ENCODE measurements at regions not wholly inside any gene's neighbourhood (a gene's known extent, or its start where the extent isn't known, plus 50 kb on each side); places are given as distances from the start of the nearest gene placed in this dataset.

GRCh38 chr6:9933677-9934076, 481.2 kb downstream of the TFAP2A start:
- FAIRE-seq (no peak), DNase-seq (ENCODE audit: insufficient read length, low spot score) (no peak)
- TF ChIP-seq CTCF (IDR thresholded peaks at IDR 0.05; ENCODE audit: insufficient read depth, missing control alignments): no peak

- DNase-seq (ENCODE audit: insufficient read length, low spot score) (no peak), FAIRE-seq (no peak)
- TF ChIP-seq CTCF (IDR thresholded peaks at IDR 0.05; ENCODE audit: insufficient read depth, missing control alignments): no peak
Observed at GRCh38 chr6:9927275-9927674, 487.6 kb downstream of the TFAP2A start.

- DNase-seq (ENCODE audit: insufficient read length, low spot score) (no peak), FAIRE-seq (no peak)
- TF ChIP-seq CTCF (IDR thresholded peaks at IDR 0.05; ENCODE audit: insufficient read depth, missing control alignments): no peak
Observed at GRCh38 chr6:9924971-9925370, 489.9 kb downstream of the TFAP2A start.

GRCh38 chr6:9921366-9921765, 493.5 kb downstream of the TFAP2A start:
- FAIRE-seq (no peak), DNase-seq (ENCODE audit: insufficient read length, low spot score) (no peak)
- no peak for TF ChIP-seq CTCF (IDR thresholded peaks at IDR 0.05; ENCODE audit: insufficient read depth, missing control alignments)

- FAIRE-seq (no peak), DNase-seq (ENCODE audit: insufficient read length, low spot score) (no peak)
- no peak for TF ChIP-seq CTCF (IDR thresholded peaks at IDR 0.05; ENCODE audit: insufficient read depth, missing control alignments)
Observed at GRCh38 chr6:9914951-9915350, 499.9 kb downstream of the TFAP2A start.

- FAIRE-seq: no peak
- DNase-seq (ENCODE audit: insufficient read length, low spot score): no peak
- TF ChIP-seq CTCF (IDR thresholded peaks at IDR 0.05; ENCODE audit: insufficient read depth, missing control alignments): no peak
Observed at GRCh38 chr6:9901376-9901775, 513.5 kb downstream of the TFAP2A start.

- FAIRE-seq: no peak
- no peak for TF ChIP-seq CTCF (IDR thresholded peaks at IDR 0.05; ENCODE audit: insufficient read depth, missing control alignments)
- no peak for DNase-seq (ENCODE audit: insufficient read length, low spot score)
Observed at GRCh38 chr6:9896806-9897205, 518.1 kb downstream of the TFAP2A start.

Data from D721Med (cell line).